ENCODE measurements at regions not wholly inside any gene's neighbourhood (a gene's known extent, or its start where the extent isn't known, plus 50 kb on each side); places are given as distances from the start of the nearest gene placed in this dataset.

DNA sequence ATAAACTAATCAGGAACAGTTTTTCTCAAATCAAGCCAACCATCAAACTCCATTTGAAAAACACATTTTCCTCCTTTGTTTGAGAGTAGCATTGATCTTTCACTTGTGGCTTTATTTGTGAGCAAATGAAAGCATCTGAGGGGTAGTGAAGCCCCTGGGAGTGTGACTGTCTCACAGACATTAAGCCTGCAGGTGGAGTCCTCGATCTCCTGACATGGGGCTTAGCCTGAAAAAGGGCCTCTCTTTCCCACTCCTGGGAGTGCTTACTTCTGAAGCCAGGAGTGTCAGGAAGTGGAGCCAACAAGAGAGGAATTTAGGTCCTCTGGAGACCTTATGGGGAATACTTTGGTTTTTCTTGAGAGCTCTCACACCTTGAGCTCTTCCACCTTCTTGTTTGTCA, 158.2 kb upstream of the SFRP2 start:
- TF ChIP-seq, protein P1, sequence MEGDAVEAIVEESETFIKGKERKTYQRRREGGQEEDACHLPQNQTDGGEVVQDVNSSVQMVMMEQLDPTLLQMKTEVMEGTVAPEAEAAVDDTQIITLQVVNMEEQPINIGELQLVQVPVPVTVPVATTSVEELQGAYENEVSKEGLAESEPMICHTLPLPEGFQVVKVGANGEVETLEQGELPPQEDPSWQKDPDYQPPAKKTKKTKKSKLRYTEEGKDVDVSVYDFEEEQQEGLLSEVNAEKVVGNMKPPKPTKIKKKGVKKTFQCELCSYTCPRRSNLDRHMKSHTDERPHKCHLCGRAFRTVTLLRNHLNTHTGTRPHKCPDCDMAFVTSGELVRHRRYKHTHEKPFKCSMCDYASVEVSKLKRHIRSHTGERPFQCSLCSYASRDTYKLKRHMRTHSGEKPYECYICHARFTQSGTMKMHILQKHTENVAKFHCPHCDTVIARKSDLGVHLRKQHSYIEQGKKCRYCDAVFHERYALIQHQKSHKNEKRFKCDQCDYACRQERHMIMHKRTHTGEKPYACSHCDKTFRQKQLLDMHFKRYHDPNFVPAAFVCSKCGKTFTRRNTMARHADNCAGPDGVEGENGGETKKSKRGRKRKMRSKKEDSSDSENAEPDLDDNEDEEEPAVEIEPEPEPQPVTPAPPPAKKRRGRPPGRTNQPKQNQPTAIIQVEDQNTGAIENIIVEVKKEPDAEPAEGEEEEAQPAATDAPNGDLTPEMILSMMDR (IDR thresholded peaks at IDR 0.05): no peak
- no peak for TF ChIP-seq POLR2A (IDR thresholded peaks at IDR 0.05)

All from thyroid gland (tissue), 4 donors.